T-helper 1 cell treated with Interleukin-12 subunit alpha and Interleukin-12 subunit beta and Interleukin-4 antibody, amounts not matched to agents 30 ng/mL and 1 ng/mL, for 36 hours (primary cell): ENCODE measurements at regions not wholly inside any gene's neighbourhood (a gene's known extent, or its start where the extent isn't known, plus 50 kb on each side); places are given as distances from the start of the nearest gene placed in this dataset.
"Not testable (repeated sequence)": the region's sequence is repeated elsewhere in the genome, so short reads cannot be mapped to it uniquely, and the experiment has no call there.

ENCODE experiments used
- intact Hi-C: fragments of 100-400 bp; cut with micrococcal nuclease; formaldehyde crosslinking; loops from one replicate; pipeline ENCODE4 v1.15.1; 2024

DNA sequence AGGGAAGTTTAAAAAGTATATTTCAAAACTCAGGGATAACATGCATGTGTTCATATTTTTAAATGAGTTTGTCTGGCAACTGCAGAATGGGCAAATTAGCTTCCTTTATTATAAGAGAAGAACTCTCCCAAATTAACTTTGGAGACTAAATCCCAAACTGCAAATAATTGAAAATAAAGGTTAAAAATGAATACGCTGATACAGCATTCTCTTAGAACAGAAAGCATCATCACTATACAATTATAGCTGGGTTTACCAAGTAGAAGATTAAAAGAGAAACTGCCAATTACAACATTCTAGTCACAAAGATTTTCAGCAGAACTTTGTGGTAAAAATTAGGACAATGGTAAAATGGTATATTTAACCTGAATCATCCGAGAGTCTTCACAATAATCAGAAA is 73.3 kb downstream of the OLFM4 start:
- intact Hi-C loops = no loop called here

- intact Hi-C loops = no loop called here
Observed at GRCh38 chr13:53104136-53104535, 75.5 kb downstream of the OLFM4 start.

DNA sequence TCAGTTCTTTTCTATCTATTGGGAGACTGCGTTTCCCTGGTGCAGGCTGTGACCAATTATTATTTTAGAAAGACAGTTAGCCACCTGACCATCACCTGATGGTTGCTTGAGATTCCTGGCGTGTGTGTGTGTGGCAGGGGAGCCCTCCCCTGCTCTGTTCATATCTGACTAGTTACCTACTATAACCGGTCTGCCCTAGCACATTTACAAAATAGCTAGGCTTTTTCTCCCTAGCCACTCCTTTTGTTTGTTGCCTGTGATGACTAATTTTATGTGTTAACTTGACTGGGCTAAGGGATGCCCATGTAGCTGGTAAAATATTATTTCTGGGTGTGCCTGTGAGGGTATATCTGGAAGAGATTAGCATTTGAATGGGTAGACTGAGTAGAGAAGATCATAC is 76.9 kb downstream of the OLFM4 start:
- intact Hi-C loops = no loop called here

- intact Hi-C loops = no loop called here
Observed at GRCh38 chr13:53105890-53106289, 77.3 kb downstream of the OLFM4 start.

DNA sequence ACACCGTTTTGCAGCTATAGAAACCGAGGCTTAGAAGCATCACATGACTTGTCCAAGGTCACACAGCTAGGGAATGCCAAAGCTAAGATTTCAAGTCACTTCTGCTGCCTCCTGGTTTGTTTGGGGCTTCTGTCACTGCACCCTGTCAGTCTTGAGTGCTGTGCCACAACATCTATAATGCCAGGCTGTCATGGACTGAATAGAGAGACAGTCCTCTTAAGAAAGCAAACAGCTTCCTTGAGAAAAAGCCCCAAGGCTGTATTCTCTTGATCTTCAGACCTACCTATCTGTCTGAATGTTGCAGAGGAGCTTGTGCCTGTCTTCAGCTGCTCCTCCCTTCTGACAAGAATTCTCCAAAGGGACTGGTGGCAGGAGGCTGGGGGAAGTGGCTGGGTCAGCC is 81.6 kb downstream of the OLFM4 start:
- intact Hi-C loops = no loop called here

GRCh38 chr13:53110614-53111013 is 82.0 kb downstream of the OLFM4 start:
- intact Hi-C loops = no loop called here

GRCh38 chr13:53112522-53112921 is 83.9 kb downstream of the OLFM4 start:
- intact Hi-C loops = no loop called here

DNA sequence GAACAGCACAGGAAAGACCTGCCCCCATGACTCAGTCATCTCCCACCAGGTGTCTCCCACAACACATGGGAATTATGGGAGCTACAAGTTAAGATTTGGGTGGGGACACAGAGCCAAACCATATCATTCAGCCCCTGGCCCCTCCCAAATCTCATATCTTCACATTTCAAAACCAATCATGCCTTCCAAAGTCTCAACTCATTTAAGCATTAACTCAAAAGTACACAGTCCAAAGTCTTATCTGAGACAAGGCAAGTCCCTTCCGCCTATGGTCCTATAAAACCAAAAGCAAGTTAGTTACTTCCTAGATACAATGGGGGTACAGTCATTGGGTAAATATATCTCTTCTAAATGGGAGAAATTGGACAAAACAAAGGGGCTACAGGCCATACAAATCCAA is 88.4 kb downstream of the OLFM4 start:
- intact Hi-C loops = not testable (repeated sequence)

GRCh38 chr13:53121131-53121773 is 92.6 kb downstream of the OLFM4 start:
- intact Hi-C loops = no loop called here

- intact Hi-C loops = no loop called here
Observed at GRCh38 chr13:53121919-53122318, 93.3 kb downstream of the OLFM4 start.

DNA sequence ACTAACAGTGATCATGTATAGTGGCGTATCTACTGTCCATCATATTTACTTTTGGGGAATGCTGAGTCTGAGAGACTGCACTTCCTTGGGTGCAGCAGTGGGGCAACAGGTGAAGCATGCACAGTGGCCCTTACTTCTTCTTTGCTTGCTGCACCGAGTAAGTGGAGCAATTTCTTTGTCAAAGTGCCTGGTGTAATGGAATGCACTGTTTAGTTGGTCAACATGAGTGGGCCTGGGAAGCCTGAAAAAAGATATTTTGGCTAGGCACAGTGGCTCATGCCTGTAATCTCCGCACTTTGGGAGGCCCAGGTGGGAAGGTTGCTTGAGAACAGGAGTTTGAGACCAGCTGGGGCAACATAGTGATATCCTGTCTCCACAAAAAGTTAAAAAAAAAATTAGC is 94.9 kb downstream of the OLFM4 start:
- intact Hi-C loops = no loop called here

DNA sequence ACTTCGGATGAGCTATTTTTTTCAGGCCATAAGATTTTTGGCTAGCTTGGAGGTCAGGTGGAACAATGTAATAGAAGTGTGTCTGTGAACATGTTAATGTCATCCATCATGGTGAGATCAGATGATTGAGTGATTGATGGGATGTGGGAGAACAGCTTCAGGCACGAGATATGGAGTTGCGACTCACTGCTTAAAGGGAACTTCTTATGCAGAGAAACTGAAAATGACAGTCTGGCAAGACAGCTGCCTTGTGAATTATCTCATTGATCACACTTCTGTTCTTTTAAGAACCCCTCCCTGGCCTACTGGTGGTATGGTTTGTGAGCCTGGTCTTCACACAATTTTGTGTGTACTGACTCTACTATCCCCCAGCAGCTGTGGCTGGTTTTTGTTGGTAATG is 96.0 kb downstream of the OLFM4 start:
- intact Hi-C loops = no loop called here

DNA sequence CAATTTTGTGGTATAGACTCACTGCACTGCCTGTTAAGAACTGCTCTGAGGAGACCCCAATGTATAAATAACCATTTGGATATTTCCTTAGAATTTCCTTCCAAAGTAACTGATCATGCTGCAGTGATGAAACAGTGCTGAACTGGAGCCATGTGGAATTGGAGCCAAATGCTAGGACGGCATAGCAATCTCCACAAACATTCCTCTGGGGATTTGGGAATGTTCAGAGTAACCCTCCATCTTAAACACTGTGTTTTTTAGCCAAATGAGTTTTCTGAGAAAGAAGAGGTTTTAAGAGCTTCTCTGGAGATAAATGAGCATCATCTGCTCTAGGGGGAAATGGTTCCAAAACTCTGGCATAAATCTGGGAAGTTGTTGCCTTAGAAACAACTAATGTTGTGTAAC is 98.2 kb downstream of the OLFM4 start:
- intact Hi-C loops = no loop called here

DNA sequence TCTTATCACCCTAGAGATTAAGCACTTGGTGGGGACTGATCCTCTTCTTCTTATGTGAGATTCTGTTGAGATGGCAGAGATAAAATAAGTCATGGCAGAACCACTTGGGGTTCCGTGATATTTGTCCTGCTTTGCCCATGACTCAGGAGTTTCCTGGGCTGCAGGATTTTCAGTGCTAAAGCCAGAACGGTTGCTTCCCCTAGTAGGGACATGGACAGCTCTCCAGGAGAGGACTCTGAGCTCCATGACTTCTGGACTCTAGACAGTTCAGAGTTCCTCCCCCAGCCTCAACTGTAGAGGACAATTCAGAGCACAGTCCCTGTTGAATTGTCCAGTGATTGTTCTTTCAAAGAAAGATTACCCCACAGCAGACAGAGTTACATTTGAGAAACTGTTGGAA is 98.8 kb downstream of the OLFM4 start:
- intact Hi-C loops = no loop called here

DNA sequence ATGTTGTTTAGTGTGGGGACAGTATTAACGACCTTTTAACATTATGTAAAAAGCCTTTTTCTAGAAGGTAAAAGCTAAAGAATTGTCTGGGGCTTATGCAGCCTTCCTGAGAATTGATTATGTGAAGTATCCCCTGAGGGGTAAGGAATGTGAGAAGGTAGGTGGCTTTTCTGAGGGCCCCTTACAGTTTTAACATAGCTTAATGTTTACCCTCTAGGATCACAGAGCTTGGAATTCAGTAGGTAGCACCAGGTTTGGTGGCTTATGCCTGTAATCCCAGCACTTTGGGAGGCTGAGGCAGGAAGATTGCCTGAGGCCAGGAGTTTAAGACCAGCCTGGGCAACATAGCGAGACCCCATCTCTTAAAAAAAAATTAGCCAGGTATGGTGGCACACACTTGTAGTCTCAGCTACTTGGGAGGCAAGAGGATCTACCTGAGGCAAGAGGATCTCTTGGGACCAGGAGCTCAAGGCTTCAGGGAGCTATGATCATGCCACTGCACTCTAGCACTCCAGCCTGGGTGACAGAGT is 101.3 kb downstream of the OLFM4 start:
- intact Hi-C loops = no loop called here

DNA sequence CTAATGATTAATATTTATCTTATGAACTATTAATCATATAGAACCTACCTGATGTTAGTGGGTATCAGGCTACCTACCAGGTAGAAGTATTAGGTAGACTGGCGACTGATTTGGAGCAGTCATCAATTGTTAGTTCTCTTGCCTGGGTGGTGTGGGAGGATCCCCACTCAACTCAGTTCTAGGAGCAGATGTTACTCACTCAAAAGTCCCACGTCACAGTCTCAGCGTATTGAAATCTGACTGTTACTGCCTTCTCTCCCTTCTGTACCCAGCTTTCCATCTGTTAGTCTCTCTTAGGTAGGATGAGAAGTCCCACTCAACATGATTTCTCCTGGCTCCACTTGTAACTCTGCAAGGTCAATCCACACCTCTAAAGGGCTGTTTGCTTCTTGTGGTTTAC is 102.7 kb downstream of the OLFM4 start:
- intact Hi-C loops = no loop called here

GRCh38 chr13:53135301-53135700 is 106.7 kb downstream of the OLFM4 start:
- intact Hi-C loops = no loop called here

- intact Hi-C loops = no loop called here
Observed at GRCh38 chr13:53136554-53137215, 108.1 kb downstream of the OLFM4 start.

GRCh38 chr13:53137779-53138178 is 109.2 kb downstream of the OLFM4 start:
- intact Hi-C loops = no loop called here

DNA sequence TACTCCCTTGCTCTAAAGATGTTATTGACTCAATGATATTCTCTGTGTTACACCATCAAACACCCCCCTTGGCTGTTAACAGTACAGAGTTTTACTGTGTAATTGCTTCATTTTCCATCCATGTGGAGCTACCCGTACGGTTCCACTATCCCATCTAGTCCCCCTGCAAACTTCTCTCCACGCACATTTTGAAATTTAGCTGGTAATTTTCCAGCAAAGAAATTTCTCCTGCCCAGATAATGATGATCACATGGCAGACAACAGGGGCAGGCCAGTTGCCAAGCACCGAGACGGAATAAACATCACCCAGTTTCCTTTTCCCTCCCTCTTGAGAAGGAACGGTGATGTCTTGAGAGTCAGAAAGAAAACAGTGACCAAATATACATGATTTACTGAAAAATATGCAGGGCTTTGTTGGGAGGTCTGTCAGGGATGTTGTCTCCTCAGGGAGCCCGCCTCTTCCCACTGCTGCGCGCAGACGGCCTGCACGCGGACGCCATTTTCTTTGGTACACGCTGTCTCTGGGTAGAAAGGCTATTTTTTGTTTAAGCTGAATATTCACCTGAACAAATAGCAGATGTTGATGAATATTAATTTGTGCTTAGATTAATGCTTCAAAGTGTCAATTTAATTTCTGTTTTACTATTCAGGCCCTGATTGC is 109.9 kb downstream of the OLFM4 start:
- intact Hi-C loops = no loop called here

DNA sequence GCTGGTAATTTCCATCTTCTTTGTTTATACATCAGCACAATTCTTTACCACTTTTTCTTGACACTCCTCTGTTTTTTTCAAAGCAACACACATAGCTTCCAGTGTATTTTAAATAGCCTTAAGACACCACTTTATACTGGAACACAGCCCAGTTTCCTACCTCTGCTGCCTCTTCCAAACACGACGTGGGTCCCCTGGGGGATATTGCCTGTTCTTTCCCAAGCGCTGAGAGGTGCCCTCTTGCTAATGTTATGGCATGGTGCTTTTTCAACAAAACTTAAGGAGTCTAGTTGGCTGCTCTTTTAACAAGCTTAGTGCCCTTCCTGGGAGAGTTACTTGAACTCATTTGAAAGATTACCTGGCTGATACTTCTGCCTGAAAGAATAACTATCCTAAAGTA is 112.7 kb downstream of the OLFM4 start:
- intact Hi-C loops = no loop called here

- intact Hi-C loops = no loop called here
Observed at GRCh38 chr13:53142306-53142705, 113.7 kb downstream of the OLFM4 start.
